Inflammatory macrophage treated with lipopolysaccharide for 1 hour (primary cell): ENCODE measurements at regions not wholly inside any gene's neighbourhood (a gene's known extent, or its start where the extent isn't known, plus 50 kb on each side); places are given as distances from the start of the nearest gene placed in this dataset.
"Not testable (repeated sequence)": the region's sequence is repeated elsewhere in the genome, so short reads cannot be mapped to it uniquely, and the experiment has no call there.

Experiments
- DNase-seq, 2 donors: peaks; one replicate each; pipeline ENCODE4 v3.0.0-alpha.2; 2020 to 2022

DNA sequence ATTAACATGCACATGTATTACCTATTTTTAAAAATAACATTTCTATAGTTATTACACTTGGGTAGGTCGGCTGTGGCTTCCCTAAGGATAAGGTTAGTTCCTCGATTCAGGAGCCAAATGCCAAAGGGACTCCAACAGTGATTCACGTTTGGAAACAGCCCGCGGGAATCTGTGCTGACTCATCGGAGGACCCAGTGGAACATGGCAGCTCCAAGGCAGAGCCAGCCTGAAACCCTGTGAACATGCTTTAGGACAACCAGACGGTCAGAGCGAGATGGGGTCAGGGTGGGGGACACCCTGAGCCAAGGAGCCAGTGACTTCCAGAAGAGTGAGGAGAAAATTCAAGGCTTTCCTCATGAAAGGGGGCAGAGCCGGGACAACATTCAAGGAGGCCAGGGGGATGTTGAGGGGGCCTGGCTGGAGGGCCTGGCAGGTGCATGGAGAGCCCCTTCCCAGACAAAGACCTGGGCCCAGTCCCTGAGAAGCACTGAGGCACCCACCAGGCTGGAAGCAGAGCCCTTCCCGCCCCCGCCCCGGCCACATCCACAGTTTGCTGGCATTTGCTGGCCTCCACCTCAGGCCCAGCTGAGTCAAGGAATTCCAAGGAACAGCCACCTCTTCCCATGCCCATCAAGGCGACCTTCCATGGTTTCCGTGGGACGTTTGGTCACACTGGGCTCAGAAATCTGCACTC is 133.2 kb downstream of the SNX5 start:
- DNase-seq: no peak

DNA sequence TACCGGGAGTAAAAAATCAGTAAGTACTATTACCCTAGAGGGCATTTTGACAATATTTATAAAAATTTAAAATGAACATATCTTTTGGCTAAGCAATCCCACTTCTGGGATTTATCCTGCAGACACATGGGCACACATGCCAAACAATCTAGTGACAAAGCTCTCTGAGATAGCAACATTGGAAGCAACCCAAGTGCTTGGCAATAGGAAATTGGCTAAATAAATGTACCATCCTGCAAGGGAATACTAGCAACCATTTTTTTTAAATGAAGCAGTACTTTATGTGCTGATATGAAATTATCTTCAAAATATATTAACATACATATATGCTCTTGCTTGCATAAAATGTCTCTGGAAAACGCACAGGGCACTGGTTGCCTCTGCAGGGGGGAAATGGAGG is 133.8 kb downstream of the SNX5 start:
- DNase-seq: no peak

DNA sequence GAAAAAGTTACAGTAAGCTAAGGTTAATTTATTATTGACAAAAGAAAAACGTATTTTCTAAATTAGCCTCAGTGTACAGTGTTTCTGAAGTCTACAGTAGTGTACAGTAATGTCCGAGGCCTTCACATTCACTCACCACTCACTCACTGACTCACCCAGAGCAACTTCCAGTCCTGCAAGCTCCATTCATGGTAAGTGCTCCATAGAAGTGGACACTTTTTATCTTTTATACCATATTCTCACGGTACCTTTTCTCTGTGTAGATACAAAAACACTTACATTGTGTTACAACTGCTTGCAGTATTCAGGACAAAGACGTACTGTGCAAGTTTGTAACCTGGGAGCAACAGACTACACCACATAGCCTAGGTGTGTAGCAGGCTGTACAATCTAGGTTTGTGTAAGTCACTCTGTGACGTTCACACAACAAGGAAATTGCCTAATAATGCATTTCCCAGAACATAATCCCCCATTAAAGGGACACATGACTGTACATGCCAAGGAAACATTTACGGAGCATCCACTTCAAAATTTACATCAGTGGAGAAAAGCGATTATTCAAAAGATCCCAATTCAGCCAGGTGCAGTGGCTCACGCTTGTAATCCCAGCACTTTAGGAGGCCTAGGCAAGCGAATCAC is 133.4 kb downstream of the BANF2 start:
- no peak for DNase-seq

- no peak for DNase-seq
Measured at GRCh38 chr20:17832236-17832915, 132.6 kb downstream of the BANF2 start.

DNA sequence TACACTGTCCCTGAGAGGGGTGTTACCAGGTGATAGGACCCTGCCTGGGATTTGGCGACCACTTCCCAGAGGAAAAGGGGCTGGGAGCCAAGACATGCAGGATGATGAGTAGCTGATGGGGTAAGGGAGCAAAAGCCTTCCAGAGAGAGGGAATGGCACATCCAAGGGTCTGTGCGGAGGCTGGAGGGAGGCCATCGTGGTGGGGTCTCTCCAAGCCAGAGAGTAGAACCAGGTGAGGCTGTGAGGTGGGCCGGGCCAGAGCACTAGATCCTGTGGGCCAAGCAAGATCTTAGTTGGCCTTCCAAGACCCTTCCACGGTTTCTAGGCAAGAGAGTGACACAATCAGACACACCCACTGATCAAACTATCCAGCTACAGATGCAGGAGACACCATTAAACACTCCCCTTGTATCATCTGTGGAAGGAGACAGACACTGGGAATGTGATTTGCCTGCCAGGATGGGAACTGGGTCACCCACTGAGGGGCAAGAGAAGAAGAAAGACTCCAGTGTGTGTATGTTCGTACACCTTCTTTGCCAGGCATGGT is 128.9 kb downstream of the BANF2 start:
- DNase-seq: no peak

DNA sequence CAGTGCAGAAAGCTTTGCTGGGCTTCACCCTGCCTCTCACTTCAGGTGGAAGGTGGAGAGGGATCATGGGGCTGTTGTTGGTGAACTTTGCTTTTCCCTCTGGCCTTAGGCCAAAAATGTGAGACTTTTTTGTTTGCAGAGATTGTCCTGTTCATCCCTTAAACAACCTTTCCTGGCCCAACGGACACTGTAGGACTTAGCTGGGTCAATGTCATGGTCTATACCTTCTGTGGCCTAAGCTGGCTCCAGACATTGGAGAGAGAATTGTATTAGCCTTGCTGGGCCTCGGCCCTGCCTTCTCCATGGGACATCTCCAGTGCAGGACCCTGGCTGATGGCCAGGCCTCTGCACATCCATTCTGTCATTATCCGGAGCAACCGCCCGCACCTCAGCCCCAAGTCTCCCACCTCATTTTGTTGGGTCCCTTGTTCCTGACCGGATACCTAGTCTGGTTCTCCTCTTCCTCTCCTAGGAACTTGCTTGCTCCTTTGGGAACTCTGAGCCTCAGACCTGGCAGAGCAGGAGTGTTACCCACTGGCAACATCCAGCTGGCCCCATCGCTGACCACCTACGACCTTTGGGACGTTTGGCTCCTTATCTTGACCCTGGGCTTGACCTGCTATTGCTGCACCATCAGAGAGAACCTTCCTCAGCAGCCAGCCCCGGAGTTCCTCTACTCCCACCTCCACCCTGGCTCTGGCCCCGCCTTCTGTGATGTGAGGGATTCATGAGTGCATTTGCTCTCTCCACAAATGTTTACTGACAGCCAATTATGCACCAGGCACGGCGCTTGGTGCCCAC is 128.2 kb downstream of the BANF2 start:
- DNase-seq: no peak

- DNase-seq: no peak
Measured at GRCh38 chr20:17827079-17827478, 127.3 kb downstream of the BANF2 start.

- no peak for DNase-seq
Measured at GRCh38 chr20:17825960-17826843, 126.4 kb downstream of the BANF2 start.

- peak in 1 of 2 donors; percentile 17 for DNase-seq
Measured at GRCh38 chr20:17825252-17825959, 125.6 kb downstream of the BANF2 start.

GRCh38 chr20:17824676-17825251 is 125.0 kb downstream of the BANF2 start:
- no peak for DNase-seq

DNA sequence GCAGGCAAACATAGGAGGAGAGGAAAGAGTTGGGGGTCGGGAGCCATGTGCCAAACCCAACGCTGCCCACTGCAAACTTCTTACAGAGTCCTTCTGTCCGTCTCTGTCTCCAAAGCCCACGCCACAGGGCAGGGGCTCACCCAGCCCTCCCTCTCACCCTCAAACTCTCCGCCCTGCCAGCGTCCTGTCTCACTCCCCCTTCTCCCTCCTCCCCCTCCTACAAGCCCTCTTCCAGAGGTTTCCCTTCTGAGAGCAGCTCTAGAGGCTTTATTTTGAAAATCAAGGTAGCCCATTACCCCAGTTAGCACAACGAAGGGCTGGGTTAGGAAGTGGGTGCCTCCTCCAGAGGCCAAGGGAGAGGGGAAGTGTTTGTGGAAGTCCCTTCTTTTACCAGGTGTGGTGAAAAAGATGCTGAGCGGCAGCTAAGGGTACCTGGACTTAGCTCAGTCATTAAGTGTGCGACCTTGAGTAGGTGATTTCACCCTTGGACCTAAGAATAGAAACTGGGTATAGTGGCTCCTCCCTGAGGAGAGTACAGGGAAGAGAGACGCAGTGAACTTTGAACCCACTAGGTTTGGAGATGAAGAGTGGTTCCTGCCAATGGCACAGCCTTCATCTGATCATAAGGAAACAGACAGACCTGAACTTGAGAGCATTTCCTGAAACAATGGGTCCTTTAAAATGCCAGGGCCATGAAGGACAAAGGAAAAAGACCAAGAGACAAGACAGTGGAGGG is 123.8 kb downstream of the BANF2 start:
- DNase-seq: no peak

DNA sequence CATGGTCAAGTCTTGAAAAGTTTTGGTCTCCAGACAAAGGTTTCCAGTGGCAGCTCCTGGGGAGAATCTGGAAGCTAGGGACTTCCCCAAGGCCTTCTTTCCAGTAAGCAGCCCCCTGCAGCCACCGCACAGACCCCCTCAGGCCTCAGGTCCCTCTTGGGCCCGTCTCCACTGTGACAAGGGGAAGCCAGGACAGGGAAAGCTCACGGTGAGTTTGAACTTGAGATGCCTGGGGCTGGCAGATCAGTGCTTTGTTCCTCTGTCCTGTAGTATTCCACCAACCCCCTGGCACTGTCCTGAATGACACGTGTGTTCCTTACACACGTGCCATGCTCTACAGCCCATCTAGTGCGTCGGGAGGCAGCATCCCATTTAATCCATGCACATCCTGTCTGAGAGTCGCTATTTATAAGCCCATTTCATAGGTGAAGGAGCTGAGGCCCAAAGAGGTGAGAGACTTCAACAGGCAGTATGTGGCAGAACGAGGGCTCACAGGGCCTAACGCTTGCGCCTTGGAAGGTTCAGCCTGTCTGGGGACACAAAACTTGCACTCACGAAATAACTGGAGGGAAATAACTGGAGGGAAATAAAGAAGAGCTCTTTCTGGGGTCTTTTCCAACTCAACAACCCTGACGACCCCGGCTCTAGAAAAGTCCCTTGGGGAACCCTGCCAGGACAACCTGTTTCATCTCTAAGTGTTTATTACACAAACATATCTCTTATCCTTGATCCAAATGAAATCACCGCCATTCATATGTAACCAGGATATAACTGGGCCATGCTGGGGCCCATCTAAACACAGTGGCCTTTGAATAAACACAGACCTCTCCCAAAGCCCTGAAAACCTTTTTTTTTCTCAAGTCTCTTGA is 123.0 kb downstream of the BANF2 start:
- no peak for DNase-seq

DNA sequence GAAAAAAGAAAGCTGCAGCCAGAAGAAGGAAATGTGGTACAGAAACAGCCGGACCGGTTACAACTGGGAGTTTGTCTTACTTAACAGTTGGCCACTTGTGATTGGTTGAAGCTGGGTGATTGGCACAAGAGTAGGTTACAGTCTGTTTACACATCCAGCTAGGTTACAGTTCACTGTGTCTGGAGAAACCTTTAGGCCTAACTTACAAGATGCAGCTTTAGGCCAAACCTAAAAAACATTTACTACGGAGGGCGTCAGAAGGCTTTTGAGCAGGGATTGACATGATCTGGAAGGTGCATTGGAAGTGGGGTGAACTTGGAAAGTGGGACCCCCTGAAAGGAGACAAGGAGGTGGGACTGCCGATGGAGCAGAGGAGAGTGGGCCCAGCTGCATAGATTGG is 122.3 kb downstream of the BANF2 start:
- DNase-seq: no peak

DNA sequence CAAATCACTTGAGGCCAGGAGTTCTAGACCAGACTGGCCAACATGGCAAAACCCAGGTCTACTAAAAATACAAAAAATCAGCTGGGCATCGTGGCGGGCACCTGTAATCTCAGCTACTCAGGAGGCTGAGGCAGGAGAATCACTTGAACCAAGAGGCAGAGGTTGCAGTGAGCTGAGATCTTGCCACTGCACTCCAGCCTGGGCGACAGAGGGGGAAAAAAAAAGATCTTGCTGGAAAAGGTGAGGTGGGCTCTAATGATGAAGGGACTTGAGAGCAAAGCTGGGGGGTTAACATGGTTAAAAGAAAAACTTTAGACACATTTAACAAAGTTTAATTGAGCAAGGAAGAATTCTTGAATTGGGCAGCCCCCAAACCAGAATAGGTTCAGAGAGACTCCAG is 121.8 kb downstream of the BANF2 start:
- DNase-seq: not testable (repeated sequence)

DNA sequence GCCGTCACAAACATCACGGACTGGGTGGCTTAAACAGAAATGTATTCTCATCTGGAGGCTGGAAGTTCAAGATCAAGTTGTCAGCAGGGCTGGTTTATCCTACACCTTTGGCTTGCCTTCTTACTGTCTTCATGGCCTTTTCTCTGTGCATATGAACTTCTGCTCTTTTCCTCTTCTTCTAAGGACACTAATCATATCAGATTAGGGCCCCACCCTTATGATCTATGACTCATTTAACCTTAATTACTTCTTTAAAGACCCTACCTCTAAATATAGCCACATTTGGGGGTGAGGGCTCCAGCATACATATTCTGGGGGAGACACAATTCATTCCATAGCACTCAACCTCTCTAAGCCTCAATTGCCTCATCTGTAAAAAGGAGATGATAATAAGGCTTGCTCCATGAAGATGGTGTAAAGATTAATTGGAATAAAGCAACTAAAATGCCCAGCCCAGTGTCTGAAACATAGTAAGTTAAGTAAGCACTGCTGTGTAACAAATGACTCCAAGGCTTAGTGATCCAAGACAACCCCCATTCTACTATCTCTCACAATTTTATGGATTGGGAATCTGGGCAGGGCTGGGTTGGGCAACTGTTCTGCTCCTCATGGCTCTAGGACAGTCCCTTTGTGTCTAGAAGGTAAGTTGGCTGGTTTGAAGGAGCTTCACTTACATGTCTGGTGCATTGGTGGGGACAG is 119.8 kb downstream of the BANF2 start:
- DNase-seq: no peak

GRCh38 chr20:17818187-17818586 is 118.4 kb downstream of the BANF2 start:
- no peak for DNase-seq

- DNase-seq: no peak
Measured at GRCh38 chr20:17816804-17817587, 117.2 kb downstream of the BANF2 start.

- DNase-seq: no peak
Measured at GRCh38 chr20:17811628-17811965, 111.8 kb downstream of the BANF2 start.
